ENCODE measurements at regions not wholly inside any gene's neighbourhood (a gene's known extent, or its start where the extent isn't known, plus 50 kb on each side); places are given as distances from the start of the nearest gene placed in this dataset.
"Not testable (repeated sequence)": the region's sequence is repeated elsewhere in the genome, so short reads cannot be mapped to it uniquely, and the experiment has no call there.

GRCh38 chr10:70991140-70992124, 103.1 kb upstream of the PCBD1 start:
- DNase-seq = no peak

GRCh38 chr10:70992436-70992835, 104.1 kb upstream of the PCBD1 start:
- no peak for DNase-seq

GRCh38 chr10:70993051-70993450, 104.7 kb upstream of the PCBD1 start:
- DNase-seq = no peak

- no peak for DNase-seq
Measured at GRCh38 chr10:70996549-70996948, 108.2 kb upstream of the PCBD1 start.

- no peak for DNase-seq
Measured at GRCh38 chr10:70997236-70997635, 108.9 kb upstream of the PCBD1 start.

GRCh38 chr10:70998086-70998485, 109.7 kb upstream of the PCBD1 start:
- DNase-seq = no peak

- DNase-seq = no peak
Measured at GRCh38 chr10:71001470-71001869, 113.1 kb upstream of the PCBD1 start.

DNA sequence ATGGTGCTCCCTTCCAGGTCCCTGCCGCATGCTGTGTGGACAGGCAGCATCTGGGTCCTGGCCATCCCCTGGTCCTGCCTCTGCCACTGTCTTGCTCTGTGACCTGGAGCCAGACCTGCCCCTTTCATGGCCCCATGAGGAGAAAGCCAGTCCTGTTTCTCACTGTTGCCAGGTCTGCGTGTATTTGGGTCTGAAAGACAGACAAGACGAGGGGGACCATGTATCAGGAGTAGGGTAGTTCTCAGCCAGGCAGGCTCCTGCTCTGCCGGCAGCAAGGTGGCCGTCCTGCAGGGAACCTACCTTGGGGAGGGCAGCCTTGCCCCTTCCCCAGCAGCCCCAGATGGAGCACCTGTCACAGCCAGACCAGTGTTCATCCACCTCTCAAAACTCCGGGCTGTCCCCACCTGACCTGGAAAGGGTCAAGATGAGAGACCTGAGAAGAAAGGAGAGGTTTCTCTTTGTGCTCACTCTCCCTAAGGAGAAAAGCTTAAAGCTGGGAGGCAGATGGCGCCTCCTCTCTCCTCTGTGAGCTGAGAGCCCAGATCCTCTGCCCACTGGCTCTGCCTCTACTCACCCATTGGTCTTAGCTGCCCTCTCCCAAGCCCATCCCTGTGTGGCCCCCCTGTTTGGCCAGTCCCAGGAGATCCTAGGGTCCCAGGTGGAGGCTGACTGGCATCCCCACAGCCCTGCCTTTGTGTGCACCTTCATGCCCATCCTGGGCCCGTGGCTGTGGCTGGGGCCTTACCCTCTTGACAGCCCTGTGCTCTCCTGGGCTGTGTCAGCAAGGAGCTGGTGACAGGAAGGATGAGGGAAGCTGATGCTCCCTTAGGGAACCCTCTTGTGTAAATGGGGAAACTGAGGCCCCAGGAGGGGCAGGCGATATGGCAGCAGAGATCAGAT, 116.1 kb upstream of the PCBD1 start:
- no peak for DNase-seq

- DNase-seq = no peak
Measured at GRCh38 chr10:71005337-71006305, 117.3 kb upstream of the PCBD1 start.

GRCh38 chr10:71006506-71006905, 118.1 kb upstream of the PCBD1 start:
- no peak for DNase-seq

DNA sequence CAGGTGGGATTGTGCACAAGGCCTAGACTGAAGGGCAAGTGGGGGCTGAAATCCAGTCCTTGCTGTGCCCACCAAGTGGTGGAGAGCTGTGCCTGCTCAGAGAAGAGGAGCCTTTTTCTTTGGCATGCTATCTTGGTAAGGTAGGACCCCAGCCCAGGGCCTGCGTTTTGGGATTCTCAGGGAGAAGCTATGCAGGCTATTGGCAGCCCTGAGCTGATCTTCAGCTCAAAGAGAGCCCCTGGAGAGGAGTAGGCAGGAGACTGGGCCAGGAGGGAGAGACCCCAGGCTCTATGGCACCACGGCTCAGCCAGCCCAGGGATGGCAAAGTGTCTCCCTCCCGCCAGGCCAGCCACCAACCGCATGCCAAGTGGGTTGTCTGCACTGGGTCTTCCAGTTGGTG, 119.2 kb upstream of the PCBD1 start:
- DNase-seq = no peak

GRCh38 chr10:71008150-71008549, 119.8 kb upstream of the PCBD1 start:
- DNase-seq = no peak

DNA sequence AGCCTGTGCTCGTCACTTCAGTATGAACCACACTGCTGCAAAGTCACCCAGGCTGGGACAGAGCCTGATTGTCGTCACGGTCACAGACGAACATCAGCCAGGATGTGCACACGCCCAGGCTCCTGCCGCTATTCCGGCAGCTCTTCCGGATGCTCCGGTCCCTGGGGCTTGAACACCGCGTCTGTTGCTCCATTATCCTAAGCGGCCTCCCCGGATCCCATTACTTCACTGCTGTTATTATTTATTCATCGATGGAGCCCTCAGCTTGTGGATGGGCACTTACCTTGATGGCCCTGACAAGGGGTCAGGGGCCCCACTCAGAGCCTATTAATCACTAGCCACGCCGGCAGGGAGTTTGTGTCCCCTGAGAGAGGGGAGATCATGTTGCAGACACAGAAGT, 120.8 kb upstream of the PCBD1 start:
- no peak for DNase-seq

DNA sequence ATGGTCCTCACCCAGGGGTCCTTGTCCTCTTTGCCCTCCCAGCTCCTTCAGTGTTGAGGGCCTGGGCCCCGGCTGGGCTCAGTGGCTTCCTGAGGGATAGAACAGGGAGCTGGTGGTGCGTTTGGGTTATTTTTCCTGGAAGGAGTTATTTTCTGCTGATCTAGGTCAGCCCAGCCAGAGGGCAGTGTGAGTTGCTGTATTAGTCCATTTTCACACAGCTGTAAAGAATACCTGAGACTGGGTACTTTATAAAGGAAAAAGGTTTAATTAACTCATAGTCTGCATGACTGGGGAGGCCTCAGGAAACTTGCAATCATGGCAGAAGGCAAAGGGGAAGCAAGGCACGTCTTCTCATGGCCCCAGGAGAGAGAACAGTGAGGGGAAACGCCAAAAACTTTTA, 122.4 kb upstream of the PCBD1 start:
- no peak for DNase-seq

DNA sequence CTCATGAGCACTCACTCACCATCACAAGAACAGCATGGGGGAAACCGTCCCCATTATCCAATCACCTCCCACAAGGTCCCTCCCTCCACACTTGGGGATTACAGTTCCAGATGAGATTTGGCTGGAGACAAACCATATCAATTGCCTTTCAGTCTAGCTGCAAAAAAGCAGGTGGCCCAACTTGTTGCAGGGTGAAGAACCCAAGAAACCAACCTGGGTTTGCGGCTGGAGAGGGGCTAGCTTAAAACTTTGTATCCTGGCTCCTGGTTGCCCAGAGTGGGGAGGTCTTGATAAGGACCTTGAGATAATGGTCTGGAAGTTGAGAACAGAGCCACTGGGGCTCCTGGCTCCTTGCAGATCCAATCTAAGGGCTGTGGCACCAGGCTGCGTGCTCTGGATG, 122.8 kb upstream of the PCBD1 start:
- DNase-seq = no peak

DNA sequence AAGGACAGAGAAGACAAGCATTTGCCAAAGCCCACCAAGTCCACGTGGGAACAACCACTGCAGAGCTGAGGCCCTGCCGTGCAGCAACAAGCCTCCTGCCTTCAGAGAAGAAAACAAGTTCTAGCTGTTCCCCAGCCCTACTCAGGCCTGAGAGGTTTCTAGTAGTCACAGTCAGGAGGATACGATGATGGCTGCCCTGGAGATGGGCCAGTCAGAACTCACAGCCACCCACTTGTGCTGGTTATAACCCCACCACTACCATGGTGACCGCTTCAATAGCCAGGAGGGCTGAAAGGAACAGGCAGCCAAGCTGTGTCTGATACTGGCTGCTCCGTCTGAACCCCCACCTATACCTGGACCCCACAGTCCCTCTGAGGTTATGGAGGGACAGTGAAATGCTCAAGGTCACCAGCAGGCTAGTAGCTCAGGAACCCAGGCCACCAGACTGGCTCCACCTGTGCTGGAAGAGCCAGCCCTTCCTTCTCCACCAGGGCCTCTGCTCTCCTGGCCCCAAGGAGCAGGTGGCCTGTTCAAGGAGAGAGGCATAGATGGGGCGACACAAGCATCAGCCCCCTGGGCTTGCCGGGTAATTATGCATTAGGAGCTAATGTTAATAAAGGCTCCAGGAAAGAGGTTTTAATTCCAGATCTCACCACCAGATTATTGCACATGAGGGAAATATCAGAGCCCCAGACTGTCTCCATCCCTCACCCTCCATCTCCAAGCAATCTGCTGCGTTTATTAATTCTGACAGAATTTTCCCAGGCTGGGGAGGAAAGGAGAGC, 125.8 kb upstream of the PCBD1 start:
- no peak for DNase-seq

DNA sequence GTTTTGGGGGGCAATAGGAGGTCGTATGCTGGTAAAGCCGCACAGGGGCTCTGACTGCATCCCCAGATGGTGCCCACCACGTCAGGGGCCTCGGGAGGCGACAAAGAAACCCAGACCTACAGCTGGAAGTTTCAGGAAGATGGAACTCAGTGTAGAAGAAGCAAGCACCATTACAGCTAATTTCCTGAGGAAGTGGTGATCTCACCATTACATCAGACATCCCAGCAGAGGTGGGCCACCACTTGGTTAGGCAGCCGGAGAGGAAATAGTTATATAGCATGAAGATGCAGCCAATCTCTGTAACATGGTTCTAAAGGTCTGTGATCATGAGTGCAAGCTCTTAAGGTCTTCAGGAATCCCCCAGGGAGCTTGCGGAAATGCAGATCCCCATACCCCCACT, 127.3 kb upstream of the PCBD1 start:
- no peak for DNase-seq

GRCh38 chr10:71020061-71020460, 131.7 kb upstream of the PCBD1 start:
- DNase-seq = not testable (repeated sequence)

DNA sequence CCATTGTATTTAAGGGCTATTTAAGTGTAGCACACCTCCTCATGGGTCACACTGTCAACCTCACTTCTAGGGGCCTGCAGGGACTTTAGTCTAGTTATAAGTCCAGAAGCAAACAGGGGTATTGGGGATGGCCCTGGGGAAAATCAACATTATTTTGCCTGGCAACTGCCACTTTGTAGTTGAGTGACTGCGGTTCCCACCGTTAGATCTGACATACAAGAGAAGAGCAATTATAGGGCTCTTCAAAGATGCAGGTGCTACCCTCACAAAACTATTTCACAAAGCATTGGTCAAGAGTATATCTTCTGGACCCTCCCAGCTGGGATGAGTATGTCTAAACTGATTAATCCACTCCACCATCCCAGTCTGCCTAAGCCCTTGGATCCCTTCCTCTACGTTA, 133.0 kb upstream of the PCBD1 start:
- no peak for DNase-seq

DNA sequence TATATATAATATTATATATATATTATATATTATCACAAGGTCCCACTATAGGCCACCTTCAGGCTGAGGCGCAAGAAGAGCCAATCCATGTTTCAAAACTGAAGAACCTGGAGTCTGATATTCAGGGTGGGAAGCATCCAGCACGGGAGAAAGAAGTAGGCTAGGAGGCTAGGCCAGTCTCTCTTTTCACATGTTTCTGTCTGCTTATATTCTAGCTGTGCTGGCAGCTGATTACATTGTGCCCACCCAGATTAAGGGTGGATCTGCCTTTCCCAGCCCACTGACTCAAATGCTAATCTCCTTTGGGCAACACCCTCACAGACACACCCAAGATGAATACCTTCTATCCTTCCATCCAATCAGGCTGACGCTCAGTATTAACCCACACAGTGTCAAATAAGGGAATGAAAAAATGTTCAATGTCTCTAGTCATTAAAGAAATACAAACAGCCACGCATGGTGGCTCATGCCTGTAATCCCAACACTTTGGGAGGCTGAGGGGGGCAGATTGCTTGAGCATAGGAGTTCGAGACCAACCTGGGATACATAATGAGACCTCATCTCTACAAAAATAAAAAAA, 135.4 kb upstream of the PCBD1 start:
- DNase-seq = no peak

DNA sequence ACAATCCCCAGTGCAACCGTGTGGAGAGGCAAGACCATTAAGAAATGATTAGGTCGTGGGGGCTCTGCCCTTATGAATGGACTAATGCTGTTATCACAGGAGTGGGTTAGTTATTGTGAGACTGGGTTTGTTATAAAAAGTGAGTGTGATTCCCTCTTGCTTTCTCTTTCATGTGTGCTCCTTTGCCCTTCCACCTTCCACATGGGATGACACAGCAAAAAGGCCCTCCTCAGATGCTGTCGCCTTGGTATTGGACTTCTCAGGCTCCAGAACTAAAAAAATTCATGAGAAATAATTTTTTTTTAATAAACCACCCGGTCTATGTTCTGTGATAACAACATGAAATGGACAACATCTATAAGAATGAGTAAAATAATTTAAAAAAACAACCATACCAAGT, 136.1 kb upstream of the PCBD1 start:
- no peak for DNase-seq

Data from GOT3 (cell line).